HuH-7 (cell line): ENCODE measurements at regions not wholly inside any gene's neighbourhood (a gene's known extent, or its start where the extent isn't known, plus 50 kb on each side); places are given as distances from the start of the nearest gene placed in this dataset.
A peak's percentile ranks its signal among the peaks of the same experiment; 100 is the strongest.

Experiments used
- DNase-seq: peaks from one replicate; pipeline ENCODE4 v3.0.0; 2011; ENCODE audit warnings: low spot score

DNA sequence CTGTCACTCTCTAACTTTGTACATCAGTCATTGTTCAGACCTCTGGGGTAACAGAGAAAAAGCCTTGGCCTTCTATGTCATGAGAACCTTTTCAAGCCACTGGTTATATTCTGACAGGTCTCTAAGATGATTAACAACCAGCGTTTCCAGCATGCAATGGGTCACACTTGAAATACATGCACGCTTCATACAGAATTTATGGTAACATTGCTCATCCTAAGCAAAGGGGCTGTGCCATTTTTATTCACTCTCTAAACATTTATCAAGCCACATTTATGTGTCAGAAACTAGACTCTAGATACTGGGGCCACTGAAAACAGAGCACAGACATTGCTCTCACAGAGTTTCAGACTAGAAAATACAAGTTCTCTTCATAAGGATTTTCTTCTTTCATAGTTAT is 501.4 kb upstream of the DAB1 start:
- DNase-seq, result no peak

DNA sequence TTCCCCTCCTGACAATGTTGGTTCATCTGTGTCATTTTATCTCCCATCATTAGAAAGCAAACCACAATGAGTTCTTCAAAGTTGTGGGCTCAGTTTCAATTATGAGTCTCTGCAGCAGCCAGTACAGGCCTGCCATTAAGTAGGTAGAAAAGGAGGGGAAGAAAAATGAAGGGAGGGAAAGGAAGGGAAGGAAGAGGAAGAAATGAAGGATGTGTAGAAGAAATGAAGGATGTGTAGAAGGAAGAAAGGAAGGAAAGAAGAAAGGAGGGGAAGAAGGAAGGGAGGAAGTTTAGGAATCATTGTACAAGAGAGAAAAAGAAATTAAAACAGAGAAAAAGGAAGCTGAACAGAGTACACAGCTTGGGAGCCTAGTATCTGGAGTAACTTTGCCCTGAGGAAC is 498.3 kb upstream of the DAB1 start:
- no peak for DNase-seq

DNA sequence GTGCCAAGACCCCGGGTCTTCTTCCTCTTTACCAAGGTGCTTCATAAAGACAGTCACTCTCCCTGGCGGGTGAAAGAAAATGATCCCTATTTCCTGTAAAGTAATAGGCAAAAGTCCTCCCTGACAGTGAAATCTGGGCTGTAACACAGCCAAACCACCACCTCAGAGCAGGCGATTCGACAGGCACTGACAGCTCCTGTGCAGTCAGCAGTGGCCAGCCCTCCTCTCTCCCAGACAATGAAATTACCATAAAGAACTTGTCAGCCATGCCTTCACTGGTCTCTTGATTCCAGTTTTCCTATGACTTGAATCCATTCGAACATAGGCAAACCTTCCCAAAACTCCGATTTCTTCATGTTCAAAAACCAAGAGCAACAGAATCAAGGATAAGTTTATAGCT is 492.2 kb upstream of the DAB1 start:
- DNase-seq, result no peak

DNA sequence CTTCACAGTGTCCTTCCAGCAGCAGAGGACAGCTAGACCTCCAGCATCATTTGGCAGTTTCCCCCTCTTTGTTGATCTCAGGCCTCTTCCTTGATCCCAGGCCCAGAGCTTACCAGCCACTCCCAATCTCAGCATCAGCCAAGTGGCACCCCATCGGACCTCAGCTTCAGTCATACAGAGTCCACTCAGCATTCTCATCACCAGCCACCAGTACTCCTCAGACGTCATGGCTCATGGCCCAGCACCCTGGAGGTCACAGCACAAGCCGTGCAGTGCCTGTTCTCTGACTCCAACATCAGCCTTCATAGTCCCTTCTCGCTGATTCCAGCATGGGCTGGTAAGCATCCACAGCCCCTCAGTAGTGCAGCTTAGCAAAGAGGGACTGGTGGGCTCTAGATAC is 487.6 kb upstream of the DAB1 start:
- no peak for DNase-seq

DNA sequence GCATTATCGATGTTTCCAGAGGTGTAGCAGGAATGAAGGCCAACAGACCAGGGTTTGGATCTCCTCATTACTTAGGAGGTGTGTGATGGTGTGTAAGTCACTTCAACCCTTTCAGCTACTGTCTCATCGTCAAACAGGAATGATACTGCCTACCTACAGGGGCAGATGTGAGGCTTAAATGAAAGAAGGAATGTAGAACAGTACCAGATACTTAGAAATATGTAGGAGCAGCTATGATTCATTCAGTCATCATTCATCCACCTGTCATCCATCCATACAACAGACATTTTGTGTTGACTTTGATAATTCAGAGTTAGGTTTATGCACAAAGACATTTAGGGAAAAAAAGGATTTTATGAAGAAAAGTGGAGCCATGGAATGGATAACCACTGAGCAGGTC is 486.9 kb upstream of the DAB1 start:
- no peak for DNase-seq

DNA sequence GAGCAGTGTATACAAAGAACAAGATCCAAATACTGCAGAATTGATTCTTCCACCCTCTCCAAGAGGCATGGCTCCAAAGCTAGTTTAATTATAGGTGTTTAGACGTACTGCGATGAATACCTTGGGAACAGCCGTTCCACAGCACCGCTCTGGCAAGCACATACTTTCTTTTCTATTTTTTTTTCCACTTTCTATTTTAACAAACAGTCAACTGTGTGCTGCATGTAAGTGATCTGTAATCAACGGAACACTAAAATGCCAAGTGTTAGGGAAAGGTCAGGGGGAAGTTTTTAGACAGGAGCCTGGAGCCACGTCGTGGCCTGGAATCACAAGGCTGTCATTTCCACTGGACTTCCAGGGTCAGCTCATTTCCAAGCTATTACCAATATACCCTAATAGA is 486.4 kb upstream of the DAB1 start:
- no peak for DNase-seq

DNA sequence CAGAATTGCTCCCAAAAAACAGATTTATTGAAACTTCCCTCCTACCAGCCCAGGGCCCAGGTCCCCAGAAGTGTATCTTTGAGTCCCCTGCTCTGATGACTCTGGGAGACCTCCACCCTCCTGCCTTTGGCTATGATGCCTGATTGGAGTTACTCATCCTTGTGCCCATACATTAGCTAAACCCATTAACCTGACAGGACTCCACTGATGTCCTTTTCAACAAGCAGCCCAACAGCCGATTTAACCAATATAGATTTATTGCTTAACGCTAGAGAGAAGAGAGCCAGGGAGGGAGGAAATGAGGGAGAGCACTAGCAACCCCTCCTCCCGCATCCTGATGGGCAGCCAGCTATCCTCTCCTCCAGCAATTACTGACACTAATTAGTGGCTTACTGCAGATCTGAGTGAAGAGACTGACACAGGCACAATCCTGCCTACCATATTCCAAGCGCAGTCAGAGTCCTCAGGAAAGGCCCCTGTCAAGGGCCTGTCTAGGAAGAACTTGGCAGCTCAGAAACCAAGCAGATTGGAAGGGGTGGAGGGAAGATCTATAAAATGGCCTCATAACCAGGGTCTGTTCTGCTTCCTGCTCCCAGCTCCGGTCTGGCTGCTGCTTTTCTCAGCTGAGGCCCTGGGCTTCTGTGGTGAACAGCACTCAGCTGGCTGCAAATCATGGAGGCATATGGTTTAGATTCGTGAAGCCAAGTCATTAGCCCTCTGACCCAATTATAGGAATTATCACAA is 484.5 kb upstream of the DAB1 start:
- DNase-seq, result no peak

DNA sequence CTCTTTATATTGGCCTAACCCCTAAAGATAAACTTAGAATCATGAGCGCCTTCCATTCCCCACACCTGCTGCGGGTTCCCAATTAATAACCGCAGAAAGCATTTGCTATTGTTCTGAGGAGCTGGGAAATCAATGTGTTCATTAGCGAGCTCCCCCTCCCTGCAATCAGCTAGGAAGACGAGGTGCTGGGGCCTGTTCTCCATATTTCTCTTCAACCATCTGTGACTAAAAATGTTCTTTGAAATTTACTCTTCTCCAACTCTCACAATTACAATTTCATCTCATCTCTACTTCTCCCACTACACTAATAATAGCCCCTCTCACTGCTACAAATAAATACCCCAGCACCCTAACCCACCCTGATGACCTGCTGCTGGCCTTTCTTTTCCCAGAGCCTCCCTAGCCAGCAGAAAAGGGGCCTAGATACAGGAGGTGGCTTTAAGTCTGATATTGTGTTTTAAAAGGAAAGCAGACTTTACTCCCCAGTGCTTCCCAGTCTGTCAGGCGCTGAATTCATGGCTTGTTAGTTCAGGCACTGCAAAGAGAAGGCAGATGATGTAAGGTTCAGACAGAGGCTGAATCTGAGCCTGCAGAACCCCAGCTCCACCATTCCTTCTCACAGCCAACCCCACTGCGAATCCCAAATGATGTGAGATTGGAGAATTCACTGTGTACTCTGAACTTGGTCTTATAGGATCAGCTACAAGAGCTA is 477.5 kb upstream of the DAB1 start:
- no peak for DNase-seq

DNA sequence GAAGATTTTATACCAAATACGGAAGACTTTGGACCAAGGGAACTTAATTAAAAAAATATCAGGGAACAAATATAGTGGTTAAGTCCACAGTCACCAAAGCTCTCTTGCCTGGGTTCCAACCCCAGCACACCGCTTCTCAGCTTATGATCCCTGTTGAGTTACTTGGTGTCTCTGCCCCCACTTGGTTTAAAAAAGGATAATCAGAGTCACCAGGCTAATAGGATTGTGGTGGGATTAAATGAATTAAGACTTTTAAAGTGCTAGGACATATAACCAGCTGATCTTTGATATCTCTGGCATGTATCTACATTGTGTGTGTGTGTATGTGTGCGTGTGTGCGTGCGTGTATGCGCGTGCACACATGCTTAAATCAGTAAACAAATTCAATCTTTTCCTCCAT is 474.7 kb upstream of the DAB1 start:
- no peak for DNase-seq

DNA sequence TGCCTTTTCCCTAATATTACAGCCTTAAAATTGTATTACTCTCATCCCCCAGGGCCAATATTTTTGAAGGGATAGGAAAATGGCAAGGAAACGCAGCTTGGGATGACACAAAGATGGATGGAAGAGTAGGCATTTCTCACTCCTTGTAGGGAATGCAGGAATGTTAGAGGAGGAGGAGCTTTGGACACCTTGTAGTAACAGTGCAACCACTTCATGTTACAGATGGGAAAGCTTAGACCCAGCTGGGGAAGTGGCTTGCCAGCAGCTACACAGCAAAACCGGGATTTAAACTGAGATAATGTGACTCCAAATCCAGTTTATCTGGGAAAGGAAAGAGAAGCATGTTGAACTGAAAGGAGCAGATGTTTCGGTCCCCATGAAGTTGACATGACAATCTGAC is 473.7 kb upstream of the DAB1 start:
- DNase-seq, result no peak

DNA sequence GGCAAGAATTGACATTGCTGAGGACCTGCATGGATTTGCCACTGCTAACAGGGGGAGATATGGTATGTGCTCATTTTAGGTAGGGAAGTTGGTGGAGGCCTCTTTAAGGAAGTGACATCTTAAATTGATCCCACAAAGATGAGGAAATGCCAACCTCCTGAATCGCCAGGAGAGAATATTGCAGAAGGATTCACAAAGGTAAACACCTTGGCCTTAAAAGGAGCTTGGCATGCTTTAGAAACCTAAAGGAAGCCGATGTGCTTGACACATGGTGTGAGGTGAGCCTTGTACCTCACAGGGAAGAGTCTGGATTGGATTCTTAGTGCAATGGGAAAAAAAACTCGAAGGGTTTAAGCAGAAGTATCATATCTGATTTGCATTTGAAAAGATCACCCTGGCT is 470.5 kb upstream of the DAB1 start:
- no peak for DNase-seq

DNA sequence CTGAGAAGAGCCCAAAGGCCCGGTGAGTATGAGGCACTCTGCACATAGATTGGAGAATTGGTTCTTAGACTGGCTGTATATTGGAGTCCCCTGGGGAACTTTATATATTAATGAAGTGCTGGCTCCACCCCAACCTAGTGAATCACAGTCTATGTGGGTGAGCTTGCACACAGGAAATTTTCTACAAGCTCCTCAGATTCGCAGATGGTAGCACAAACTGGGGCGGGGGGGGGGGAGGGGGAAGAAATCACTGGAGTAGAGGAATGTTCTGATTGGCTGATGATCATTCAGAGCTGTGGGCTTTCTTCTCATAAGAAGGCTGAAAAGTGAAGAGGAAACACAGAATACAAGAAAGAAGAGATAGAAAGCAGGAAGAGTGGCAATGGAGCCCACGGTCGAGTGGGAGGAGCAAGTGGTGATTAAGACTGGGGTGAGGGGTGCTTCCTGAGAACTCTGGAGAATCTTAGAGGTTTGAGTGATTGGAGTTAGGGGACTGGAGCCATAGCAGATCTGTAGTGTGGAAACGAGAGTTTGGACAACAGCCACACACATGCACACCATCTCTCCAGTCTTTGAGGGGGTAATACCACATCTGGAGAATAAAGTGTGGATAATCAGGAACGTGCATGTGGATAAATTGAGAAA is 465.9 kb upstream of the DAB1 start:
- DNase-seq, result no peak

DNA sequence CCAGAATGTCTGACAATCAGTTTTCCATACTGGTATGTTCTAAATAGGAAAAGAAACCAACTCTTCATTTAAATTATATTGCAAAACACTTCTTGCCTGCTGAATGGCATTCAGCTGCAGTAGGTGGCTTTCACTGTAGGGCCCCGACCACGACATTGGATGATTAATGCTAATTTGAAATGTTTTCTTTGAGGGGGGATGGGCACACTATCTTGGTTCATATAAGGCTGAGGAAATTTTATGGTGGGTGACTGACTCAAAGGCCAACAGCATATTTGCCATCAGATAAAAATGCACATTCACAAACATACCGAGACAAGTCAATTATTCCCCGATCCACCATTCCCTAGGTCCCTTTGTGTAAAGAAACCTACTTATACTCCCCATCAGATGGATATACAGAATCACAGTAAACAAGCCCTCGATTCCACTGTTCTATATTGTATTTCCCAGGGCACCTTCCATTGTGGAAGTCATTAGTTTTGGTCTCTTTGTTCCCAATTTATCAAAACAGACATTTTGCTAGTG is 464.2 kb upstream of the DAB1 start:
- DNase-seq, result peak; percentile 43

DNA sequence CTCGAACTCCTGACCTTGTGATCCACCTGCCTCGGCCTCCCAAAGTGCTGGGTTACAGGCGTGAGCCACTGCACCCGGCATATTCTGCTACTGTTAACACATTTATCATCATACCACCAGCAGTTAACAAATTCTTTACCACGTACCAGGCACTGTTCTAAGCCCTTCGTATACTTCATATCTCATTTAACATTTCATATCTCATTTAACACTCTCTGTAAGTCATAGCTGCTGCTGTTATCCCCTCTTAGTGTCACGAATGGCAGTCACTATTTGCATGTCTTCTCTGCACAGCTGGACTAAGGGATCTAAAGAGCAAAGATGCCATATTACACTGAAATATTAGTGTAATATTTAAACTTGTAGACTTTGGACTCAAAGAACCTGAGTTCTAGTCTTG is 462.5 kb upstream of the DAB1 start:
- no peak for DNase-seq

DNA sequence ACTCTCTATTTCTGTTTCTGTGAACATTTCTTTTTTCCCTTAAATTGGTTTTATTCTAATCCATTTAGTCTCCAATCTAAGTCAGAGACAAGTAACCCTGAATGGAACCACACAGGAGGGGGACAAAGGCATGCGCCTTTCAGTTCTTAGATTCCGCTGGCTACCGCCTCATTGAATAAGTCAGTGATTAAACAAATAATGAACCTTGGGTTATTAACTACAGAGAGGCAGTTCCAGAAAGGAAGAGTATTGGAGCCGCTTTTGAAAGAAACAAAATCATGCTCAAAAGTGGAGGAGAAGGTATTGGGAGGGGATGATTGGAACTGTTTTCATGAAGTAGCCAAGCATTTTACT is 459.8 kb upstream of the DAB1 start:
- DNase-seq, result no peak

DNA sequence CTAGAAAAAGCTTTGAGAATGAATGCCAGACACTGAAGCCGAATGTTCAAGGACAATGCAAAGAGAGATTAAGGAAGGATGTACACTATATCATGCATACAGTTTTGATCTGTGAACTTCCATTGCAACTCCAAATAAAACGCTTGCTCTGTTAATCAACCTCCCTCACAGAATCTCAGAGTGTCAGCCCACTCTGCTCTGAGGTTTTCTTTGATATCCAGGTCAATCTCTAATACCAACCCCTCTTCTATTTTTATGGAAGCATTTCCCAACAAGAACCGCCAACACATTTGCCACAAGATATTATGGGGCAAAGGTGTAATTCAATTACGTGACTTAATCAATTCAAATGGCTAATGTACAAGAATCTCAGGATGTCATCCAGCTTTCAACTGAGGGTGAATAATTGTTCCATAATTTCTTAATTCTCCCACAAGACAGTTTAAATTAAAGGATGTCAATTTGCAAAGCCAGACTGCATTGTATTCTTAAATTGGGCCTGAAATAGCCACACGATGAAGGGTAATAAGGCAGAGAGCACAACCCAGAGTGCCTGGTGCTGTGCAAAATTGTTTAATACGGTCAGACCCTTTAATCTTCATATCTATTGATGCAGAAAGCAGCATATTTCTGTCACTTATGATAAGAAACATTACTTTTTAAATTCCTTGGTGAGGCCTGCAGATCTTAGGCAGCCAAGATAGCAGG is 459.2 kb upstream of the DAB1 start:
- no peak for DNase-seq

DNA sequence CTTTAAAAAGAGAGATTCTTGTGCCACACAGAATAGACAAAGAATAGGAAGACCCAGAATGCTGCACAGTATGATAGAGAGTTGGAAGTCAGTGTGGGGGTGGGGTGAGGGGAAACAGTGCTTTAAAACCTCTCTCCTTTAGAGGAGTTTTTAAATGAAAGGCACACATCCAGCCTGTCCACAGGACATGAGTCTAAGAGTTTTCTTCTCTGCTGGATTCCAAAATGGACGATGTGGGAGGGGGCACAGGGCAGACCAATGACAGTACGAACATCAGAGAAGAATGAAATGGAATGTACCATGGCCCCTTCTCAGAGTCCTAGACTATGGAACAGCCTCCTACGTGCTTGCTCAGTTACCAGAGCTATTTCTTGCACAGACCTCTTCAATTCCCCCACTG is 458.2 kb upstream of the DAB1 start:
- no peak for DNase-seq

DNA sequence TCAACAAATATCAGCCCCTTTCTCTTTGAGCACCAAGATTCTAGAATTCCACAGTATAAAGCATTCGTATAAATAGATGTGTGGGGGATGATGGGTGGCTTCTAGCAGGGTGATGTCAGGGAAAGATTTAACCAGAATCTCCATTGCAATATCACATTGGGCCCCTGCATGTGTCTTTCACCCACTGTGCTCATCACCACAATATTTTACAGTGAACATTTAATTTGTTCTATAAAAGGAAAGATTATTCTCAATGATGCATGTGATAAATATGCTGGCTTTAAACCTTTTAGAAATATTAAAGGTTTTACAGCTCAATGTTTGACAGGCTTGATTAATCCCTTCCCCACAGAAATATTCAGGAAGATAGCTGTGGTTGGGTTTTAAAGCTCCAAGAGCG is 457.8 kb upstream of the DAB1 start:
- no peak for DNase-seq

DNA sequence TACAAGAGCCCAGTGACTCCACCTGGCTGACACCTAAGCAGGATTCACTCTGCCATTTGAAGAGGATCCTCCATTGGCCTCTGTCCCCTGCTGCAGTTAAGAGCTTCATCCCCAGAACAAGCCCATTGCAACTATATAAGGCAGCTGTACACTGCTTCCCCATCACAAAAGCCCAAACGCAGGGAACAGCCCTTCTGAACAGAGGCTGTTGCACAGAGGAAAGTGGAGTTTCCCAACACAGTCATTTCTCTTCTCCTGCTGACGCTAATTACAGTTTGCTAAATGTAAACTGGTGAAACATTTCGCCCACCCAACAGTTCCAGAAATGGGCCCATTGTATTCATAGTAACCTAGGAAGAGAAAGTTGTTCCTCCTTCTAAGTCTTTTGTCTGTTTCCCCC is 455.8 kb upstream of the DAB1 start:
- no peak for DNase-seq

DNA sequence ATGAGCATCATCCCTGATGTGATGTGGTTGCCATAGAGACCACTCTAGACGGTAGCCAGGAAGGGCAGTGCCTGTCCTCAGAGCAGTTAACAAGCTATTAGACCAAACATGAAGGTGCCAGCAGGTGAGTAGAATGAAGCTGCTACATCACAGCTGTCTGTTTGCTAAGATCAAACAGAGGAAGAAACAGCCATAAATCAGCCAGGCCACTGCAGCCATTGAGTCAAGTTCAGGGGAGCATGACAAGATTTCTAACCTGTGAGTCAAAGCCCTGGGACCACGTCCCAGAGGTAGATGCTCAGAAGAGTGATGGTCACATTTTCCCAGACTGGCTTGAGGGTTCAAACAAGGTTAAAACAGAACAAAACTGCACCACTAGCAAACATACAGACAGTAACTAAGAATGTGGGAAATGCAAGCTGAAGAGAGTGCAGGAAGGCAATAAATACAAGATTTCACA is 450.6 kb upstream of the DAB1 start:
- no peak for DNase-seq

DNA sequence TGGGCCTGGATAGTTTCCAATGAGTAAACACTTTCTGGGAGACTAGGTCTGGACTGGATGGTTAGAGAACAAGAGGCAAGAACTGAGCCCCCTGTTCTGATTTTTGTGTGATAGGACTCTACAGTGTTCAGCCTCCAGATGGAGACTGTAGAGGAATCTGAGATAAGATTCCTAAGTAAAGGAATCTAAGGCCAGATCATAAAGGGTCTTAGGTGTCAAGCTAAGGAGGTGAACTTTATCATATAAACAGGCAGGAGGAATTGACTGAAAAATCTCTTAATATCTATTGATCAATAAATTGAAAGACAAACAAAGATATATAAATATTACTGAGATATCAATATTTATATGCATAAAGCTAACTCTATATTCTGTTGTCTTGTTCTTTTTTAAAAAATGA is 449.1 kb upstream of the DAB1 start:
- no peak for DNase-seq

DNA sequence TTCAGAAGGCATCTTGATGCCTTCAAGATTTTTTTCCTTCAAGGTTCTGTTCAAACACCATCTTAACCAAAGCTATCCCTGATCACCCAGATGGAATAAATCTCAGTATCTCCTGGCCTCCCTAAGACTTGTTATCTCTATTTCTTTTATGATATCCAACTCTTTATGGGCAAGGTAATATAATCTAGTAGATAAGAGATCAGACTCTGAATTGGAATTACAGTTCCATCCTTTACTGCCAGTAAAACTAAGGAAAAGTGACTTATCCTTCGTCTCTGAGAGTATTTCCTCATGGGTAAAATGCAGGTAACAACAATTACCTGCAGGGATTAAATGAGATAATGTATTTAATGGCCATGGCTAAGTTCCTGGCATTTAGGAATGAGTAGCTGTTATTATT is 445.0 kb upstream of the DAB1 start:
- no peak for DNase-seq

DNA sequence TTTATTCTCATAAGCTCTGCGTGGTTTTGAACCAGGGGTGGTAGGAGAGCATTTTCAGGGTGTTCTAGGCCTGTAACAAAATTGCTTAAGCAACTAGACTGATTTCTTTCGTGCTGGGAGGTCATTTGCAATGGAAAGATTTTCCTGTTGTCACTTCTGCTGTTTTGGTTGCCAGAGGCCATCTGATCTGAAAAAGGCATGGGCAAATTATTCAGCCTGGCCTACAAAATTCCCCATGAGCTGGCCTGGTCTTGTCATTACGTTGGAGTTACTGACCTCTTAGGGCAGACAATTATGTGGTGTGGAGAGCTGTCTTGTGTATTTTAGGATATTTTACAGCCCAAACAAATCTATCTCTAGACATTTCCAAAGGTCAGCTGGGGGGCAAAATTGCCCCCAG is 444.4 kb upstream of the DAB1 start:
- DNase-seq, result no peak
